ENCODE measurements at regions not wholly inside any gene's neighbourhood (a gene's known extent, or its start where the extent isn't known, plus 50 kb on each side); places are given as distances from the start of the nearest gene placed in this dataset.

DNA sequence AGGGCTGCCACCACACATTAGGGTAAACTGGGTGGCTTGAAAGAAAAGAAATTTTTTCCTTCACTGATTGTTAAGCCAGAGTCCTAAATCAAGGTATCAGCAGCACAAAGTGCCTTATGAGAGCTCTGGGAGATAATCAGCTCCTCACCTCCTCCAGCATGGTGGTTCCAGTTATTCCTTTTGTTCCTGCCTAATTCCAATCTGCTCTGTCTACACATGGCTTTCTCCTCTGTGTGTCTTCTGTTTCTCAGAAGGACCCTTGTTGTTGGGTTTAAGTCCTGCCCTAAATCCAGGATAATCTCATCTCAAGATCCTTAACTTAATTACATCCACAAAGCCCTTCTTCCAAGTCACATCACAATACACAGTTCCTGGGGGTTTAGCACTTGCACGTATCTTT is 1352.0 kb upstream of the CDH9 start:
- TF ChIP-seq, protein P1, sequence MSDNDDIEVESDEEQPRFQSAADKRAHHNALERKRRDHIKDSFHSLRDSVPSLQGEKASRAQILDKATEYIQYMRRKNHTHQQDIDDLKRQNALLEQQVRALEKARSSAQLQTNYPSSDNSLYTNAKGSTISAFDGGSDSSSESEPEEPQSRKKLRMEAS (IDR thresholded peaks at IDR 0.05; ENCODE audit: insufficient read depth, insufficient read length), result no peak
- TF ChIP-seq EZH2 (IDR thresholded peaks at IDR 0.05; ENCODE audit: borderline replicate concordance, low read depth, low read length, severe bottlenecking) (no peak), CTCF (IDR thresholded peaks at IDR 0.05; ENCODE audit: extremely low read depth in 1 of 2, insufficient read depth in 1 of 2, low read depth in 1 of 2, low read length in 2 of 2) (no peak), POLR2A (IDR thresholded peaks at IDR 0.05; ENCODE audit: low read depth, low read length) (no peak), FOS (IDR thresholded peaks at IDR 0.05; ENCODE audit: borderline replicate concordance, insufficient read depth, low read length) (no peak), POLR2AphosphoS5 (IDR thresholded peaks at IDR 0.05; ENCODE audit: insufficient read depth, low read depth, low read length) (no peak), JUN (IDR thresholded peaks at IDR 0.05; ENCODE audit: borderline replicate concordance, insufficient read depth, insufficient read length, low read depth) (no peak), GATA2 (IDR thresholded peaks at IDR 0.05; ENCODE audit: insufficient read depth, insufficient read length, low read depth, low read length) (no peak), MYC (IDR thresholded peaks at IDR 0.05; ENCODE audit: low read depth, low read length) (no peak)

All from endothelial cell of umbilical vein (primary cell).